Kasumi-1 (cell line): ENCODE measurements at regions not wholly inside any gene's neighbourhood (a gene's known extent, or its start where the extent isn't known, plus 50 kb on each side); places are given as distances from the start of the nearest gene placed in this dataset.

Experiments used
- DNase-seq, 2 experiments: peaks; one replicate each; lab custom pipeline; 2025; lab: John Stamatoyannopoulos, UW

- no peak for DNase-seq
Measured at GRCh38 chr12:76611533-76611932, 52.0 kb upstream of the OSBPL8 start.

GRCh38 chr12:76614364-76614763 lies 54.8 kb upstream of the OSBPL8 start:
- DNase-seq = no peak

- no peak for DNase-seq
Measured at GRCh38 chr12:76618031-76618430, 58.5 kb upstream of the OSBPL8 start.

- DNase-seq = peak; percentile 84 to 93
Measured at GRCh38 chr12:76621582-76622024, 62.0 kb upstream of the OSBPL8 start.

GRCh38 chr12:76622351-76622750 lies 62.8 kb upstream of the OSBPL8 start:
- DNase-seq = no peak

- no peak for DNase-seq
Measured at GRCh38 chr12:76622915-76623314, 63.3 kb upstream of the OSBPL8 start.

- no peak for DNase-seq
Measured at GRCh38 chr12:76623931-76624330, 64.4 kb upstream of the OSBPL8 start.

GRCh38 chr12:76627346-76628135 lies 68.0 kb upstream of the OSBPL8 start:
- no peak for DNase-seq

GRCh38 chr12:76628745-76629144 lies 69.2 kb upstream of the OSBPL8 start:
- DNase-seq = no peak

GRCh38 chr12:76631741-76632140 lies 72.2 kb upstream of the OSBPL8 start:
- no peak for DNase-seq

- no peak for DNase-seq
Measured at GRCh38 chr12:76633415-76633814, 73.8 kb upstream of the OSBPL8 start.

- no peak for DNase-seq
Measured at GRCh38 chr12:76634133-76634532, 74.6 kb upstream of the OSBPL8 start.

GRCh38 chr12:76636121-76636692 lies 76.6 kb upstream of the OSBPL8 start:
- DNase-seq = no peak

GRCh38 chr12:76637807-76638206 lies 78.2 kb upstream of the OSBPL8 start:
- no peak for DNase-seq

- DNase-seq = no peak
Measured at GRCh38 chr12:76639646-76640045, 80.1 kb upstream of the OSBPL8 start.

- no peak for DNase-seq
Measured at GRCh38 chr12:76641073-76641472, 81.5 kb upstream of the OSBPL8 start.

- DNase-seq = no peak
Measured at GRCh38 chr12:76641961-76642360, 82.4 kb upstream of the OSBPL8 start.

- no peak for DNase-seq
Measured at GRCh38 chr12:76643438-76643837, 83.9 kb upstream of the OSBPL8 start.

GRCh38 chr12:76644950-76645349 lies 85.4 kb upstream of the OSBPL8 start:
- DNase-seq = no peak

GRCh38 chr12:76645934-76646333 lies 86.4 kb upstream of the OSBPL8 start:
- DNase-seq = no peak

GRCh38 chr12:76646366-76646765 lies 86.8 kb upstream of the OSBPL8 start:
- DNase-seq = no peak

GRCh38 chr12:76649099-76649498 lies 89.5 kb upstream of the OSBPL8 start:
- no peak for DNase-seq

- no peak for DNase-seq
Measured at GRCh38 chr12:76652402-76652801, 92.8 kb upstream of the OSBPL8 start.

- no peak for DNase-seq
Measured at GRCh38 chr12:76653342-76653741, 93.8 kb upstream of the OSBPL8 start.
